GM08714 (cell line): ENCODE measurements at regions not wholly inside any gene's neighbourhood (a gene's known extent, or its start where the extent isn't known, plus 50 kb on each side); places are given as distances from the start of the nearest gene placed in this dataset.

Experiments used
- H3K4me3 ChIP-seq: fragments of 200-500 bp; sonication (Bioruptor generic); 2 replicates; pipeline ENCODE4 v1.5.1; 2014; ENCODE audit warnings: mild to moderate bottlenecking, low read length, inconsistent platforms
- ZNF274 ChIP-seq: IDR thresholded peaks from 2 replicates; pipeline ENCODE4 v1.6.1; 2012; ENCODE audit warnings: mild to moderate bottlenecking, low read depth, low read length

DNA sequence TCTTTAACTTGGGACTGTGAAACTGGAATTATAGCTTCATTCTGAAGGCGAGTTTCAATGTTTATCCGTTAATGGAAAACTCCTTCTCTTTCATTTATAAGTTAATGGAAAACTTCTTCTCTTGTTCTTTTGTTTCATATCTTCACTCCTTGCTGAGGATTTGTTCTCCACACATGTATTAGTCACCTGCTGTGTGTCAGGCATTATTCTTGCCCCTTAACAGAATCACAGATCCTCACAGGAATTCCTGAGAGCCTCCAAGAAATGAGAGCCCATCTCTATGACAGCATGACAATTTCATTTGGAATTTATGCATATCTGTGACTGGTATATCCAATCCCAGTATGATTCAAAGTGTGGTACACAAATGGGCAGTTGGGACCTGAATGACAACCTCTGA, 545.8 kb downstream of the BCL11A start:
- no peak for TF ChIP-seq ZNF274
- H3K4me3 ChIP-seq = no peak overlapping the region

DNA sequence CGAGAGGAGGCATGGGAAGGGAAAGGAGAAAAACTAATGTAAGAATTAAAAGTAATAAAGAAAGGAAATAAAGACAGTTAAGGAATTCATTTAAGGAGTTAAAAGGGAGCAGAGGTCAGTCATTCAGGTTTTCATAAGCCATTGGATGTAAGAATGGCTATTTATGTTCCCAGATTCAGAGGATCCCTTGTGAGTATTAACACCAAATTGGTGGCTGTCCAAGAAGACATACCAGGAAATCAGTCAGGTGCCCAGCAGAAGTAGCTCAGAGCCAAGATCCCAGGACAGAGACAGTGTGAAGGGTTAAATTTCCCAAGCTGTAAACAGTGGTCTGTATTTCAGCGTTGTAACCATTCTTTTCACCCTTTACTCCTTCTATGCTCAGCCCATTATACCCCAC, 550.4 kb downstream of the BCL11A start:
- no peak overlapping the region for H3K4me3 ChIP-seq
- TF ChIP-seq ZNF274 = no peak

DNA sequence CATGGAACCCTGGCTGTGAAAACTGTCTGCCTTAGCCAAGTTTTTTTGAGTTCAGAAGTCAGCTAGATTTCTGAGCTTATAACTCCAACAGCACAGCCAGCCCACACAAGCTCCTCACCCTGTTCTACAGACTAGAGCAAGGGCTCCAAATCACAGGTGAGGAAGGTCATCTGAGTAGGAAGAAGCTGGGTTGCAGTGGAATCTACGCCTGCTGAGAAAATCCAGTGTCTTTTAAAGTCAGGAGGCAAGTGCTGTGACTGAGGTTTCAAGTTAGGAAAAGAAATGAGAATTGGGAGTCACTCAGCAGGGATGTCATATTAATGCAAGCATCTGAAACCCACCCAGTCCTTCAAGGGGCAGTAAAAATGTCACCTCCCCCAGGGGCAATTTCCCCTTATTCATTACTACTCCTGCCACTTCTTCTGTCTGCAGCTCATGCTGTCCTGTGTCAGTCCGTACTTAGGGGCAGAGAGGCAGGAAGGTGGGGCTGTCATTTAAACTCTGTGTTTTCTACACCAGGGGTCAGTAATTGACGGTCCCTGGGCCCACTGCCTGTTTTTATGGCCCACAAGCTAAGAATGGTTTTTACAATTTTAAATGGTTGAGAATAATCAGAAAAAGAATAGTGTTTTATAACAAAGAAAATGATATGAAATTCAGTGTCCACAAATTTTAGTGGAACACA, 551.1 kb downstream of the BCL11A start:
- TF ChIP-seq ZNF274 = no peak

DNA sequence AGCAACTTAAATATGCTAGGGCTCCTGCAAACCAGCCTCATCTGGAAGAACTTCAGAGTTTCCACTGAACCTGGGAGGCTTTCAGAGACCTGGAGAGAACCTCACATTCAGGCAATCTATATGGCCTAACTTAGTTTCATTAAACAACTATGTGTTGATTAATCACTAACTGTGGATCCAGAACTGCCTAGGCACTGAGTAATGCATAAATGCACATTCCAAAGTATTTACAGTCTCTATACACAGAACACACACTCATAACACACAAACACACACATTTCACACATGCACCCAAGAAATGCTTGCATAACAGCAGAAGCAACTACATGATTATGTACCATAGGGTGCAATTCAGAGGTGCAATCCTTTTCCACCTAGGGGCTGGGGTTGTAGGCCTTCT, 552.8 kb downstream of the BCL11A start:
- no peak overlapping the region for H3K4me3 ChIP-seq
- no peak for TF ChIP-seq ZNF274

More for the DNA sequence above, 551.1 kb downstream of the BCL11A start:
- H3K4me3 ChIP-seq = no peak overlapping the region

DNA sequence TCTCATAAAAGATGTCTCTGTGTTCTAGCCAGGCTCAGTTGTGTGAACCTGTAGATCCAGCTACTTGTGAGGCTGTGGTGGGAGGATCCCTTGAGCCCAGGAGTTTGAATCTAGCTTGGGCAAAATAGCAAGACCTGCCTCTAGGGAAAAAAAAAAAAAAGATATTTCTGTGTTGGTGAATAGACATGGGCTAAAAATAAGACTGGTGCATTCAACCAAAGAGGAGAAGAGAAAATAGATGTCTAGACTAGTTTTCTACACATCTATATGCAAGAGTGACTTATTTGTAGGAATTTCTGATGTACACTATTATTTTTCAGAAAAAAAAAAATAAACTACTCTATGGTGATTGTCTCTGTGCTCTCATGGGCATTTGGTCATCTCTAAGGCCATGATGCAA, 555.1 kb downstream of the BCL11A start:
- H3K4me3 ChIP-seq = no peak overlapping the region
- no peak for TF ChIP-seq ZNF274

DNA sequence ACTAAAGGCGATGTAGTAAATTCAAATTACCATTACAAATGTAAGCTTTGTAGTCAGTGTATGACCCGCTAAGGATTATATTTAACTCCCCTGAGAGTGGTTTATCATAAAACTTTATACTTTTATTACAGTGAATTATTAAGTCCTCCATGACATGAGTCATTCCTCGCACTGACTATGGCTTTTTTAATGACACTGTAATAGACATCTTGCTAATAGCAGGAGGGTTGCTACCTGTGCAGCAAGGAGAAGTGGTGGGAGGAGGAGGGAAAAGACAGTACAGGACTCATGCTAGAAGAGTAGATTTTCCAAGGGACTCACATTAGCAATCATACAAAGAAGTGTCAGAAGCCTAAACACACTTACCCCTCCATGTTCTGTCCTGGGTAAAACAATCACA, 556.1 kb downstream of the BCL11A start:
- no peak for TF ChIP-seq ZNF274
- H3K4me3 ChIP-seq = no peak overlapping the region

DNA sequence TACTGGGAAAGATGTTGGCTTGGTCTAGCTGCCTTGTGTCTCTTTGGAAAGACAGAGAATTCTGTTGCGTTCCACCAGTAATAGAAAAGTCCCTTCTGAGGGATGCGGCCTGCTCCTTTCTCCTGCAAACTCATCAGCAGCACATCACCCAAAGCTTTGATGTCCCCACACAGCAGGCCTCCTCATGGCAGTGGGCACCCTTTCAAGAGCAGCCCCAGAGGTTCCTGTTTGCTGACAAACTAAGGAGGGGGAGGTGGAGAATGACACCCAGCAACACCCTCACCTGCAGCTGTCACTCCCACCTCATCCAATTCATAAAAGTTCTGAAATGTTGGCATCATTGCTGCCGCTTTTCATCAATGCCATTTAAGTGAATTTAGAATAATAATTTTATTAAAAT, 556.6 kb downstream of the BCL11A start:
- no peak for TF ChIP-seq ZNF274
- no peak overlapping the region for H3K4me3 ChIP-seq

DNA sequence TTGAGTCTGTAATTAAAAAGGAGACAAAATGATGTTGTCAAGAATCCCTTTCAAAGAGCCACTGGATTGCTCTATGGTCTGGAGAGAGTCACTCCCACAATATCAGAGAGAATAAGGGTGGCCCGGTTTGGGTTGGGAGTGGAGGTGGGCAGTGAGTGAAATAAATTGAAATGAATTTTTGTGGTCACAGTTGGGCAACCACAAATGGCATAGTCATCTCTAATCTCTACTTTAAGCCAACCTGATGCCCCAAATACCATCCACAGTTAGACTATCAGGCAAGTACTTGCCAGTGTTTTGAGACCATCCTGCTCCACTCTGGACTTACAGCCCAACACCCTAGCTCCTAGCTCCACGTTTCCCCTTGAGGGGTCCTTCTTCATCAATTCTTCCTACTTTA, 559.7 kb downstream of the BCL11A start:
- TF ChIP-seq ZNF274 = no peak

DNA sequence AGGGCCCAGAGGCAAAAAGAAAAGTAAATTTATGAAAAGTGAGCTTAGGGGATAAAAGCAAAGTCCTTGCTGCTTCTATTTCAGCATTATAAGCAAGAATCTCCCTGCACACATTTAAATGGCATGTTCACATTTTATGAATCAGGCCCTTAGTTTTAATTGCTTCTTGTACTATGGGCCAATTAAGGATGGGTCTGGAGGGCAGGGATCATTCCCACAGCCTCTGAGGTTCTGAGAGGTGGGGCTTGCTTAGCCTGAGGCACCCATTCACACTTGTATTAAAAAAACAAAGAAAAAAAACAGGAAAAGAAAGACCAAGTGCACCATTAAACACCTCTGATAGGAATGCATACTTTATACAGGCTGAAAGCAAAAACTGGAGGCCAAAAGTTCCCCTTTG, 565.1 kb downstream of the BCL11A start:
- no peak overlapping the region for H3K4me3 ChIP-seq
- TF ChIP-seq ZNF274 = no peak

More for the DNA sequence above, 559.7 kb downstream of the BCL11A start:
- no peak overlapping the region for H3K4me3 ChIP-seq

DNA sequence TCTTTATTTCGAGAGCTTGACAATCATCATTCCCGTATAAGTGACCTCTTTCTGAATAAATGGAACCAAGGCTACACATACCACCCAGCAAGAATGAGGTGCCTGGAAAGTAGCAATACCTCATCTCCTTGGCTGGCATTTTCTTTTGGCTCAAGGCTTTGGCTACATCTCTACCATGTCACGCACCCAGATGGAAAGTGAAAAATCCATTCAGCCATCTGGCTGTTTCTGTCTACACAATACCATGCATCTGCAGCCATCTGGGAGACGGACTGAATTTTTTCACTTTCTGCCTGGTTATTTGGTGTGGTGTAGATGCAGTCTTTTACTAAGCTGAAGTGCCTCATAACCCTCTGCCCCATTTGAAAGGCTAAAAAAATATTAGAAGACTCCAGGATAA, 566.9 kb downstream of the BCL11A start:
- no peak overlapping the region for H3K4me3 ChIP-seq
- TF ChIP-seq ZNF274 = no peak

DNA sequence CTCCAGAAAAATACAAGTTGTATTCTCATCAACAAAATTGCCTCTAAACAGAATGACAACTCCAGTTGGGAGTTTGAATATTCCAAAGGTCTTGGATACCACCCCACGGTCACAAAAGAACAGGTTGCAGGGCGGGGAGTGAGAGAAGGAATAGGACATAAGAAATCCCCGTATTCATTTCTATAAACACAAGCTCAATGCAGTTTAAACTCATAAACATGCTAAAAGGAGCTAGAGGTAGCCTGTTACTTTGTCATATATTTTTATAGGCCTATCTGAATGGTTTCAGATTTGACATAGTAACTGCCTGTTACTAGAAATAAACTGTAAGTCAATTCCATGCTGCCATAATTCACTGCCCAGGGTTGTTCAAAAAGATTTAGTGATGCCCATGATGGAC, 567.5 kb downstream of the BCL11A start:
- H3K4me3 ChIP-seq = no peak overlapping the region
- no peak for TF ChIP-seq ZNF274

DNA sequence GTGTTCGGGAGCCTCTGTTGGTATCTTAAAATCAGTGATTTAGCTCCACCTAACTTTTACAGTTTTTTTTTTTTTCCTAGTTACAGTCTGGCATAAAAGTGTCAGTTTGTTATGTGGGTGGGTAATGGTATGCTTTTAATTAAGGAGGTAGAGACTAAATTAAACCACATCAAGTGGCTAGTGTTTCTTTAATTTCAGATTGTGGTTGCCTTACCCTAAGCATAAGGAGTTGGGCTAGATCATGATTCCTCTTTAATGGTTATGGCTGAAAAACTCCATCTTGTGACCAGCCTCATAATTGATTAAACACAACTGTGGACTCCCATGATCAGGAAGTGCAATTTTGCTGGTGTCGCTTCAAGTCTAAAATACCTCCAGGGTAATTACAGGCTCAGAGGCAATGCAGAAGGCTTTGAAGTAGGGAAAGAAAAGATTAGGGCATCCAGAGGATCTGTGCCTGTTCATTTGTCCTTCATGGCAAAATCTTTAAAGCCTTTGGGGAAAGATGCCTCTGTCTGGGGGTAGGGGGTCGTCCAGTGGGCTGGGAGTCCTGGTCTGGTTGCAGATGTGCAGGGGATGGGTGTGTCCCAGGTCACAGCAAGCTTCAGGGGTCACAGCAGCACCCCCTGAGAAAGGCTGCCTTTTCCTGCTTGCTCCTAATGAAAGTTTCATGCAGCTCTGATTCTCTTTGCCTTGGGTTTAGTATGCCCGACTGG, 579.2 kb downstream of the BCL11A start:
- TF ChIP-seq ZNF274 = no peak
- H3K4me3 ChIP-seq = no peak overlapping the region

DNA sequence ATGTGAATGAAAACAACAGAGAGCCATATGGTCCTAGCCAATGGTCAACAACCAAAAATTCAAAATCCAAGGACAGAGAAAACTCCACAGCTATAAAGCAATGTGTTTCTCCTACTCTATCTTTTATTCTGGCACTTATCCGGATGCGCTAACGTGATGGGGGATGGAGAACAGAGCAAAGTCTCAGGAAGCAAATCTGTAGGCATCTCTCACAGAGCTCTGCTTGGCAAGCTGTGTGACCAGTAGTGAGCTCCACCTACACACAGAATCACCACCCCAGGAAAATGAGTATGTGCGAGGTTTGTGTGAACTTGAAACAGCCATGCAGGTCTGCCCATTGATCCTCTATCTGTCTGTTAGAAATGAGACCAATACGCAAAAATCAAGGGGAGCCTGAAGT, 584.3 kb downstream of the BCL11A start:
- TF ChIP-seq ZNF274 = no peak
- H3K4me3 ChIP-seq = no peak overlapping the region

DNA sequence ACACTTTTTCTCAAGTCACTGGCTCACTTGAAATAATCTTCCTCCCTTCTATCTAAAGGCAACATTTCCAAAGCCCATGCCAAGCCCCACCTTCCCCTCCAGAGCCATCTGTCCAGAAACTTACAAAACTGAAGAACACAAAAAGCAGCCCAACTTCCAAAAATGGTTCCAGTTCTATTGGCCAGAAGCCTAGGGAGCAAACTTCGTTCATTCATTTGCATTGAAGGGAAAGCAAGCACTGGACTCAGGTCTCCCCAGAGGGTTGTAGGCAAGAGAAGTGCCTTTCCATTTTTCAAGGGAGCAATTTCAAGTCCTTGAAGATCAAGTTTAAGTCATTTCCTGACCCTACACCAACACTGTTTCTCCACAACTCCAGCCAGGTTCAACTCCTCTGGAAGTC, 585.0 kb downstream of the BCL11A start:
- TF ChIP-seq ZNF274 = no peak
- H3K4me3 ChIP-seq = no peak overlapping the region

DNA sequence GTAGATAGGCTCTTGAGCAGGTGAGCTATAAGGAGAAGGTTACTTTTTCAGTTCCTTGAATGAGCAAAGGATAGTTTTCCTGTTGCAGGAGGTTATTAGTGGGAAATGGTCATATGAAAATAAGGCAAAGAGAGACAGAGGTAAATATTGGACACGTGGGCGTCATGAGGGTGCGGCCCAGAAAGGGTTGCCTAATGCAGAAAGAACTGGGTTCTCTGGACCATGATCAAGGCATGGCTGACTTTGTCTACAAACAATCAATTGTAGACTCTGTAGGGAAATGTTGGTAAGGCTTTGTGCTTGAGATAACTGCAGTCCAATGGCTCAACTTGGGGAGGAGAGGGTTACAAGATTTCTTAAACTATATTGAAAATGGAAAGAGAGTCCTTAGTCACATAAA, 585.8 kb downstream of the BCL11A start:
- TF ChIP-seq ZNF274 = no peak
- no peak overlapping the region for H3K4me3 ChIP-seq
